SK-N-SH (cell line): ENCODE measurements at regions not wholly inside any gene's neighbourhood (a gene's known extent, or its start where the extent isn't known, plus 50 kb on each side); places are given as distances from the start of the nearest gene placed in this dataset.

Experiments
- CTCF ChIP-seq: fragments of 200-600 bp; sonication (generic); IDR thresholded peaks from 2 replicates; pipeline ENCODE4 v1.6.1; 2017; ENCODE audit warnings: antibody characterized with exemption, mild to moderate bottlenecking, moderate library complexity
- EP300 ChIP-seq, 2 experiments: IDR thresholded peaks; 2 replicates each; pipeline versions ENCODE4 v1.4.0 to v1.6.1; 2012; ENCODE audit warnings: borderline replicate concordance in 1 of 2, low read depth in 1 of 2, low read length in 1 of 2
- EZH2phosphoT487 ChIP-seq: fragments of 200-600 bp; sonication (generic); IDR thresholded peaks from 2 replicates; pipeline ENCODE4 v1.6.1; 2017; ENCODE audit warnings: low read depth, mixed run types, mild to moderate bottlenecking, antibody characterized with exemption, moderate library complexity, borderline replicate concordance
- FOXM1 ChIP-seq: IDR thresholded peaks from 2 replicates; pipeline ENCODE4 v1.4.0; 2012; ENCODE audit warnings: low read depth, mild to moderate bottlenecking
- GATA2 ChIP-seq: sonication (generic); formaldehyde crosslinking; IDR thresholded peaks from 2 replicates; pipeline ENCODE4 v1.5.0; 2020; ENCODE audit warnings: mild to moderate bottlenecking, missing genetic modification reagents
- JUND ChIP-seq: IDR thresholded peaks from 2 replicates; pipeline ENCODE4 v1.4.0; 2012
- MAX ChIP-seq: IDR thresholded peaks from 2 replicates; pipeline ENCODE4 v1.4.0; 2012; ENCODE audit warnings: low read depth
- NRF1 ChIP-seq: IDR thresholded peaks from 2 replicates; pipeline ENCODE4 v1.6.1; 2012; ENCODE audit warnings: low read depth, mild to moderate bottlenecking, low read length
- SIN3A ChIP-seq: IDR thresholded peaks from 2 replicates; pipeline ENCODE4 v1.6.1; 2012; ENCODE audit warnings: low read depth, mild to moderate bottlenecking, low read length, moderate library complexity, borderline replicate concordance
- SMC3 ChIP-seq: IDR thresholded peaks from 2 replicates; pipeline ENCODE4 v1.6.1; 2012; ENCODE audit warnings: low read depth, low read length, improper control_type of control experiment
- TAF1 ChIP-seq: IDR thresholded peaks from 2 replicates; pipeline ENCODE4 v1.6.1; 2012; ENCODE audit warnings: low read depth, mild to moderate bottlenecking, low read length, moderate library complexity, borderline replicate concordance
- YY1 ChIP-seq: IDR thresholded peaks from 2 replicates; pipeline ENCODE4 v1.4.0; 2012; ENCODE audit warnings: low read depth, mild to moderate bottlenecking
- ZBTB33 ChIP-seq: IDR thresholded peaks from 2 replicates; pipeline ENCODE4 v1.4.0; 2012; ENCODE audit warnings: low read depth, borderline replicate concordance
- TF ChIP-seq, protein P1 (sequence below): IDR thresholded peaks from 2 replicates; pipeline ENCODE4 v1.6.1; 2012; ENCODE audit warnings: mild to moderate bottlenecking, low read depth, low read length, moderate library complexity

DNA sequence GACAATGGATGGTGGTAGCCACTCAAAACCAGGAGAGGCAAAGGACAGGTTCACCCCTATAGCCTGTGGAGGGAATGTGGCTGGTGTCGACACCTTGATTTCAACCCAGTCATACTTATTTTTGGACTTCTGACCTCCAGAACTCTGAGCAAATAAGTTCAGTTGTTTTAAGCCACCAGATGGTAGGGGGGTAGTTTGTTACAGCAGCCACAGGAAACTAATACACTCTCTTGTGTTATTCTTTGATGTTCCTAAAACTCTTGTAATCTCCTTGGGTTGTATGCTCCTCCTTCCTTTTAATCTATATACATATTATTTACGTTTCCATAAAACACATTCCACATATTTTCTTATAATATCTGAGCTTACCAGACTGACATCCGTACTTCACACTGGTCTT, 65.9 kb downstream of the ZBTB18 start:
- TF ChIP-seq, protein P1, sequence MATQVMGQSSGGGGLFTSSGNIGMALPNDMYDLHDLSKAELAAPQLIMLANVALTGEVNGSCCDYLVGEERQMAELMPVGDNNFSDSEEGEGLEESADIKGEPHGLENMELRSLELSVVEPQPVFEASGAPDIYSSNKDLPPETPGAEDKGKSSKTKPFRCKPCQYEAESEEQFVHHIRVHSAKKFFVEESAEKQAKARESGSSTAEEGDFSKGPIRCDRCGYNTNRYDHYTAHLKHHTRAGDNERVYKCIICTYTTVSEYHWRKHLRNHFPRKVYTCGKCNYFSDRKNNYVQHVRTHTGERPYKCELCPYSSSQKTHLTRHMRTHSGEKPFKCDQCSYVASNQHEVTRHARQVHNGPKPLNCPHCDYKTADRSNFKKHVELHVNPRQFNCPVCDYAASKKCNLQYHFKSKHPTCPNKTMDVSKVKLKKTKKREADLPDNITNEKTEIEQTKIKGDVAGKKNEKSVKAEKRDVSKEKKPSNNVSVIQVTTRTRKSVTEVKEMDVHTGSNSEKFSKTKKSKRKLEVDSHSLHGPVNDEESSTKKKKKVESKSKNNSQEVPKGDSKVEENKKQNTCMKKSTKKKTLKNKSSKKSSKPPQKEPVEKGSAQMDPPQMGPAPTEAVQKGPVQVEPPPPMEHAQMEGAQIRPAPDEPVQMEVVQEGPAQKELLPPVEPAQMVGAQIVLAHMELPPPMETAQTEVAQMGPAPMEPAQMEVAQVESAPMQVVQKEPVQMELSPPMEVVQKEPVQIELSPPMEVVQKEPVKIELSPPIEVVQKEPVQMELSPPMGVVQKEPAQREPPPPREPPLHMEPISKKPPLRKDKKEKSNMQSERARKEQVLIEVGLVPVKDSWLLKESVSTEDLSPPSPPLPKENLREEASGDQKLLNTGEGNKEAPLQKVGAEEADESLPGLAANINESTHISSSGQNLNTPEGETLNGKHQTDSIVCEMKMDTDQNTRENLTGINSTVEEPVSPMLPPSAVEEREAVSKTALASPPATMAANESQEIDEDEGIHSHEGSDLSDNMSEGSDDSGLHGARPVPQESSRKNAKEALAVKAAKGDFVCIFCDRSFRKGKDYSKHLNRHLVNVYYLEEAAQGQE = no peak
- no peak for TF ChIP-seq CTCF
- no peak for TF ChIP-seq GATA2
- no peak for TF ChIP-seq YY1
- no peak for TF ChIP-seq NRF1
- TF ChIP-seq EZH2phosphoT487 = no peak
- TF ChIP-seq SIN3A = no peak
- no peak for TF ChIP-seq MAX
- TF ChIP-seq EP300 (IDR thresholded peaks at IDR 0.05; ENCODE audit: borderline replicate concordance in 1 of 2, low read depth in 1 of 2, low read length in 1 of 2) = no peak
- no peak for TF ChIP-seq TAF1
- no peak for TF ChIP-seq JUND
- TF ChIP-seq FOXM1 = no peak
- TF ChIP-seq SMC3 = no peak
- TF ChIP-seq ZBTB33 = no peak
